HG02943 (cell line): ENCODE measurements at regions not wholly inside any gene's neighbourhood (a gene's known extent, or its start where the extent isn't known, plus 50 kb on each side); places are given as distances from the start of the nearest gene placed in this dataset.

Experiments used
- ATAC-seq: cut with Tn5 transposase; IDR thresholded peaks from one replicate; pipeline ENCODE4 v1.9.1; 2021; ENCODE audit warnings: mild to moderate bottlenecking, low read depth, moderate library complexity; ENCODE audit not compliant: unreplicated experiment

GRCh38 chr6:2434912-2435311 is 189.5 kb upstream of the GMDS start:
- no peak for ATAC-seq

GRCh38 chr6:2434116-2434515 is 188.7 kb upstream of the GMDS start:
- ATAC-seq: no peak

GRCh38 chr6:2433711-2434110 is 188.3 kb upstream of the GMDS start:
- ATAC-seq: no peak

GRCh38 chr6:2433266-2433665 is 187.9 kb upstream of the GMDS start:
- no peak for ATAC-seq

- no peak for ATAC-seq
These were observed 186.9 kb upstream of the GMDS start for GRCh38 chr6:2432292-2432691.

- no peak for ATAC-seq
These were observed 185.2 kb upstream of the GMDS start for GRCh38 chr6:2430612-2431011.

- no peak for ATAC-seq
These were observed 184.1 kb upstream of the GMDS start for GRCh38 chr6:2429460-2429859.

GRCh38 chr6:2429032-2429431 is 183.6 kb upstream of the GMDS start:
- ATAC-seq: no peak

GRCh38 chr6:2426561-2427340 is 181.3 kb upstream of the GMDS start:
- no peak for ATAC-seq

- no peak for ATAC-seq
These were observed 170.8 kb upstream of the GMDS start for GRCh38 chr6:2416128-2416712.

- no peak for ATAC-seq
These were observed 169.6 kb upstream of the GMDS start for GRCh38 chr6:2414885-2415547.

GRCh38 chr6:2412731-2413130 is 167.3 kb upstream of the GMDS start:
- ATAC-seq: no peak

- no peak for ATAC-seq
These were observed 165.4 kb upstream of the GMDS start for GRCh38 chr6:2410656-2411380.

- ATAC-seq: no peak
These were observed 162.1 kb upstream of the GMDS start for GRCh38 chr6:2407525-2407924.

- no peak for ATAC-seq
These were observed 159.0 kb upstream of the GMDS start for GRCh38 chr6:2404211-2404929.

- no peak for ATAC-seq
These were observed 158.1 kb upstream of the GMDS start for GRCh38 chr6:2403546-2403945.

GRCh38 chr6:2396846-2397630 is 151.6 kb upstream of the GMDS start:
- ATAC-seq: no peak

- ATAC-seq: no peak
These were observed 150.7 kb upstream of the GMDS start for GRCh38 chr6:2396042-2396657.

- ATAC-seq: no peak
These were observed 143.3 kb upstream of the GMDS start for GRCh38 chr6:2388554-2389324.
